ENCODE measurements at regions not wholly inside any gene's neighbourhood (a gene's known extent, or its start where the extent isn't known, plus 50 kb on each side); places are given as distances from the start of the nearest gene placed in this dataset.

DNA sequence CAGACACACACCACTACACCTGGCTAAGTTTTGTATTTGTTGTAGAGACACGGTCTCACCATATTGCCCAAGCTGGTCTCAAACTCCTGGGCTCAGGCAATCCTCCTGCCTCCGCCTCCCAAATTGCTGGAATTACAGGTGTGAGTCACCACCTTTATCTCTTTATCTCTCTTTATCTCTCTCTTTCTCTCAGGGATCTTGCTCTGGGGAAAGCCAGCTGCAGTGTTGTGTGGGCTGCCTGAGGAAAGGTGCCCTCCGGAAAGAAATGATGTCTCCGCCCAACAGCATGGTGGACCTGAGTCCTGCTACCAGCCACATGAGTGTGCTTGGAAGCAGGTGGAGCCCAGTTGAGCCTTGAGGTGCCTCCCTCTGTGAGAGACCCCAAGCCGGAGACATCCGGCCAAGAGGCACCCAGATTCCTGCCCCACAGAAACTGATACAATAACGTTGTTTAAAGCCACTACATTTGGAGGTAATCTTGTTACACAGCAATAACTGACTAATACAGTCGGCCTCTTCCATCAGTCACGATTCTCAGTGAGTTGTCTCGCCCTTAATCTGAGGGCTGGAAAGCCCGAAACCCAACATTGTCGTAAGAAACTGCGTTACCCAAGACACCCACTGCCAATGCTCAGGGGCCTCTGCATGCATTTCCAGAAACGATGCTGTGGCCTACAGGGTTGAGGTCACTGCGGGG, 68.0 kb upstream of the RPH3AL start:
- Histone ChIP-seq H3K4me2 (ENCODE audit: low read length) (no peak overlapping the region), H3K9me3 (ENCODE audit: control insufficient read depth, low read length) (no peaks in the 10 kb centered on the region), H3K79me2 (no peaks in the 10 kb centered on the region), H3K4me3 (ENCODE audit: low read depth, low read length) (no peak overlapping the region), H3K4me1 (peaks cover 4% of the 10 kb centered on the region), H2AFZ (no peak overlapping the region), H3K27ac (no peak overlapping the region), H3K27me3 (ENCODE audit: control insufficient read depth, insufficient read depth, low read length) (no peaks in the 10 kb centered on the region), H3K36me3 (ENCODE audit: control insufficient read depth, insufficient read depth, low read length) (peaks cover 2% of the 10 kb centered on the region), H3K9ac (no peak overlapping the region)
- no peak for TF ChIP-seq CTCF (IDR thresholded peaks at IDR 0.05)

GRCh38 chr17:419073-419735, 66.6 kb upstream of the RPH3AL start:
- H2AFZ ChIP-seq: no peak overlapping the region
- no peak overlapping the region for H3K4me3 ChIP-seq (ENCODE audit: low read depth, low read length)
- H3K27me3 ChIP-seq (ENCODE audit: control insufficient read depth, insufficient read depth, low read length): no peaks in the 10 kb centered on the region
- H3K36me3 ChIP-seq (ENCODE audit: control insufficient read depth, insufficient read depth, low read length): peaks cover 2% of the 10 kb centered on the region
- no peak for TF ChIP-seq CTCF (IDR thresholded peaks at IDR 0.05)
- H3K9me3 ChIP-seq (ENCODE audit: control insufficient read depth, low read length): no peaks in the 10 kb centered on the region
- H3K4me2 ChIP-seq (ENCODE audit: low read length): no peak overlapping the region
- H3K27ac ChIP-seq: no peak overlapping the region
- no peaks in the 10 kb centered on the region for H3K79me2 ChIP-seq
- H3K4me1 ChIP-seq: peaks cover 4% of the 10 kb centered on the region
- no peak overlapping the region for H3K9ac ChIP-seq

- Histone ChIP-seq H3K4me3 (ENCODE audit: low read depth, low read length) (no peak overlapping the region), H3K27ac (no peak overlapping the region), H3K36me3 (ENCODE audit: control insufficient read depth, insufficient read depth, low read length) (peaks cover 2% of the 10 kb centered on the region), H3K27me3 (ENCODE audit: control insufficient read depth, insufficient read depth, low read length) (no peaks in the 10 kb centered on the region), H3K4me1 (peaks cover 2% of the 10 kb centered on the region), H2AFZ (no peak overlapping the region), H3K4me2 (ENCODE audit: low read length) (no peak overlapping the region), H3K9ac (no peak overlapping the region), H3K79me2 (no peaks in the 10 kb centered on the region), H3K9me3 (ENCODE audit: control insufficient read depth, low read length) (no peaks in the 10 kb centered on the region)
- no peak for TF ChIP-seq CTCF (IDR thresholded peaks at IDR 0.05)
Measured at GRCh38 chr17:418421-418751, 65.8 kb upstream of the RPH3AL start.

GRCh38 chr17:417691-418420, 65.2 kb upstream of the RPH3AL start:
- H3K4me2 ChIP-seq (ENCODE audit: low read length): no peak overlapping the region
- no peak overlapping the region for H3K4me3 ChIP-seq (ENCODE audit: low read depth, low read length)
- H3K9ac ChIP-seq: no peak overlapping the region
- H3K9me3 ChIP-seq (ENCODE audit: control insufficient read depth, low read length): no peaks in the 10 kb centered on the region
- no peaks in the 10 kb centered on the region for H3K79me2 ChIP-seq
- no peak for TF ChIP-seq CTCF (IDR thresholded peaks at IDR 0.05)
- no peak overlapping the region for H3K27ac ChIP-seq
- H3K36me3 ChIP-seq (ENCODE audit: control insufficient read depth, insufficient read depth, low read length): peaks cover 2% of the 10 kb centered on the region
- no peaks in the 10 kb centered on the region for H3K4me1 ChIP-seq
- no peak overlapping the region for H2AFZ ChIP-seq
- no peaks in the 10 kb centered on the region for H3K27me3 ChIP-seq (ENCODE audit: control insufficient read depth, insufficient read depth, low read length)

Measured in parathyroid adenoma (tissue), 2 donors.